HG02623 (cell line): ENCODE measurements at regions not wholly inside any gene's neighbourhood (a gene's known extent, or its start where the extent isn't known, plus 50 kb on each side); places are given as distances from the start of the nearest gene placed in this dataset.

Experiments used
- ATAC-seq: cut with Tn5 transposase; IDR thresholded peaks from one replicate; pipeline ENCODE4 v1.9.1; 2021; ENCODE audit warnings: moderate library complexity; ENCODE audit not compliant: unreplicated experiment

DNA sequence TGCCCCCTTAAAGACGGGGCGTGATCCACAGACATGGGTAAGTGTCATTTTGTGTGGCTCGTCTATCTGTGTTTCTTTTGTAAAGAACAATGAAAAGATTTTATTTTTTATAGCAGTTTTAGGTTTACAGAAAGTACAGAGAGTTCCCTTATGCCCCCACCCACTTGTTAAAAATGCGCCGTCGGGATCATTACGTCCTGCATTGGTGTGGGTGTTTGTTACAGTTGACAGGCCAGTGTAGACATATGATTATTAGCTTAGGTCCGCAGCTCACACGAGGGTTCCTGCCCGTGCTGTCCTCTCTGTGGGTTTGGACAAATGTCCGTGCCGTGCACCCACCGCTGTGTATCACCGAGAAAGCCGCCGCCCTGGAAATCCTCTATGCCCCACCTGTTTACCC lies 50.5 kb downstream of the RGS12 start:
- ATAC-seq = no peak

DNA sequence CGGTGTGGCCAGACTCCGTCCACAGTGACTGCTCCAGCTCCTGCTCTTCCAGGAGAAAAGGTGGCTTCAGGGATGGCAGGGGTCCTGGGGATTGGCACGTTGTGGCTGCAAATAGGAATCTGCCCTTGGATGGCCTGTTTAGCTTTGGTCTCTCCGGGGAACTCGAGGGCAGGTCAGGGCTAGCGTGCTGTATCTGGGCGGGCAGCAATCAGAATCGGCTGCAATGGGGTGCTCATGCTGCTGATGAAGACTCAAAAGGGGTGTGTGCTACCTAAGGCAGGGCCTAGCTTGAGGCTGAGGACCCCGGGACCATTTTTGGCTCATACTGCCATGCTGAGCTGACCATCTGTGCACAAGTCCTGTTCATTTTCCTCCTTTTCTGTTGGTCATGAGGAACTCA lies 51.3 kb downstream of the RGS12 start:
- no peak for ATAC-seq

DNA sequence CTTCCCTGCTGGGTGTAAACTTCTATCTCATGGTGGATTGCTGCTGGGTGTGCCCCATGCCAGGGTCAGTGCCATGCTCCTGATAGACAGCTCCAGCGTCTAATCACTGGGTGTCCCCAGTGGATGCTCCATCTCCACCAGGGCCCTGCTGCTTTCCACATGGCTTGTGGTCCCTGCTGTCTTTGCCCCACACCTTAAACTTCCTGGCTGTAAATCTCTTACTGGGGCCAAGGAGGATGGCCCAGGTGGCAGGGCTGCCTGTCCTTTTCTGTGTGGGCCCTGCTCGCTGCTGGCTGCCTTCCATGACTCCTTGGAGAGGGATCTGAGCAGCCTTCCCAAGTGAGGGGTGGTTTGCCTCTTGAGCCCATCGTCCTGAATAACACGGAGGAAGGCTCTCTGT lies 51.8 kb downstream of the RGS12 start:
- no peak for ATAC-seq

DNA sequence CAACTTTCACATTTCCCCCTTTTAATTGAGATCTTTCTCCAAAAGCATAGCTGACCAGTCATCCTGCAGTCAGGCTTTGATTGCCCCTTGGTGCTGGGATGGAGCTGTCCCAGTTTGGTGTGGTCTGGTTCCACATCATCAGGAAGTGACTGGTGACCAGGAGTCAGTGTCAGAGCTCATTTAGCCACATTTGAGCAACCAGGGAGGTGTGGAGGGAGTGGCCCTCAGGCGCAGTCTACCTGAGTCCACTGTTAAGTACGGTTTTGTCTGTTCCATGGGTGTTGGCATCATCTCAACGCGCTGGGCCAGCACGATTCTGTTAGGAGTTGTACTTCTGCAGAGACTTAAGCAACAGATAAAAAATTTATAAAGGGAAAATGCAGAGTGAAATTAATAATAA lies 52.6 kb downstream of the RGS12 start:
- no peak for ATAC-seq

DNA sequence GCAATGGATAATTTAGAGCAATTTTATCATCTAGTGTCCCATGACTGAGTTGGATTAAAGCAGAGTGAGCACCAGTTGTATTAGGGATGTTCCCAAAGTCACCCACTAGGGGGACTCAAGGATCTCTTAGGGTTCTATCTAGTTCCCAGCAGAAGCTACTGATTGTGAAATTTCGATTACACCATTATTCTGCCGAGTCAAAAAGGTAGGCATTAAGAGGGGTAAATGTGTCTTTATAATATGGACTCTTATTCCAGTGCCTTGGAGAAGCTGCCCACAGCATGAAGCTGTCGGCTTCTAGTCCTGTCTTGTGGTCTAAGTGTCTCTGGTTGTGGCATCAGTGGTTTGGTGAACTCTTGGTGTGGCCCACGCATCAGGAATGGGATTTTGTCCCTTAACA lies 53.3 kb downstream of the RGS12 start:
- peak; percentile 53 for ATAC-seq

DNA sequence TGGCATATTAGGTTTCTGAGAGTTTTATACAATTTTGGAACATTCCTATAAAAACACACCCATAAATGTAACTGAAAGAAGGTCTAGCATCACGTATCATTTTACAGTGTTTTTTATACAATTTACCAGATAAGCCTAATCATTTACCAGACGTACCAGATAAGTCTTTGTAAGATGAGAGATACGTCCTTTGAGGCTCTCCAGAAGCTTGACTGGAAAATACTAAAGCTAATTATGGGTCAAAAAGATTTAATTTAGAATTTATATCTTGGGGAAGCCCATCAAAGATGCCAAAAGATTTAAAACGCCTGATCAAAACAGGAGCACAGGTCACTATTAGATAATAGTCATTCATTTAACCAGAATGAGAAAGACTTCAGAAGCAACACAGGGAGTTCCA lies 55.0 kb downstream of the RGS12 start:
- no peak for ATAC-seq

DNA sequence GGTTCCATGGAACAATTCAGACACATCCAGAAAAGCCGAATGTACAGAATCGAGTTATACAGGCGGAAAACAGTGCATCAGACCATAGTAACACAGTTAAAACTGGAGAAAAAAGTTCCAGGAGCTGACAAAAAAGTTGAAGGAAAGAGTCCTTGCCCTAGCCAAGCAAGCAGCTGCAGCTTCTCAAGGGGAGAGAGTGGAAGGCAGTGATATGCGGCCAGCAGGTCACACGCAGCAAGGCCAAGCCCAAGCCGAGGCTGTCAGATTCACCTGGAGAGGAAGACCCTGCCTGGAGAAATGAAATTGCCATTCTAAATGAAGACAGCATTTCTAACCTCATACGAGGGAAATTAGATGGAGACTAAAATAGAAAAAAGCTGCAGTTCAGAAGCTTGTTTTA lies 55.8 kb downstream of the RGS12 start:
- ATAC-seq = no peak

DNA sequence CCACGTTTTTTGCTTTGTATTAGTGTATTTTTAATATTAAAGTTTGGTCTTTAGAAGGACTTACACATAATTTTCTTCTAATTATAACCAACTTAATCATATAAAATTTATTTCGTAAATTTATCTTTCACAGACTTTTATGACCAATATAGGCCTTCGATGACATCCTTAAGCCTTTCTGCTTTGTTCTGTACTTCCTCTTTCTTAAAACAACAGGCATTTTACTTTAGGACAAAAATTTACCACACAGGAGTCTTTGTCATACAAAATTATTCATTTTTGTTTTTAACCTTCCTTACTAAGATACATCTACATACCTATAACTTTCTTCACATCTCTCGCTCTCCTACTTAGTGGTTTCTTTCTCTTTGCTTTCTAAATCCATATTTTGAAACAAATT lies 56.3 kb downstream of the RGS12 start:
- ATAC-seq = no peak

DNA sequence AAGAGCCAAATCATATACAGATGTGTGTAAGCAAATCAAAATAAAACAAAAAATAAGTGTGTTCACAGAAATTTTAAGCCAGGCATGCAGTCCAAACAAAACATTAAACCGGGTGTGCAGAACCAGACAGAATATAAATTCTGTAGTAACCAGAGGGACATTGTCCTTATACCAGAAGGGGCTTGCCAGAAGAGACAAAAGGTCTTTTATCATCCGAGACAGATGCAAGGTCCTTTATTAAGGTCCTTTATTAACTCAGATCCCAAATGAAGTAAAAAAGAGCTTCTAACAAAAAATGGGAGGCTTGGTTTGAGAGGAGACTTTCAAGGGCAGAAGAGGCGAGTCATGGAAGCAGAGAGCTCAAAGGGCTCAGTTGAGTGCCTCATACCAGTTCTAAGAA lies 59.2 kb downstream of the RGS12 start:
- ATAC-seq = no peak

DNA sequence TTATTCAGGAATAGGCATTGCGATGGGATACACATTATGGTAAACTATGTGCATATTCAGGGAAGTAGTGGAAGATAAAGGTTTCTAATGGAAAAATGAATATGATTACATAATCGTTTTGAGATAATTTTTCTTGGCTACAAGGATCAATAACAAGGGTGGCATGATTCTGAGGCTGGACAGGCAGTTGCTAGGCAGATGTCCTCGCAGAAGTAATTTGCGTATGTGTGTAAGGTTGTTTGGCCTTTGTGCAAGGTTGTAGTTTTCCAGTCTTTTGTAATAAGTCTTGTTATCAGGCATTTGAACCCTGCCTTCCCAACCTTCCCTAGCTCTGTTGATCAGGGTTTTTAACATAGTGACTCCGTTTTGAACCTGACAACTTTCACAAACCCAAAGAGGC lies 59.7 kb downstream of the RGS12 start:
- no peak for ATAC-seq

DNA sequence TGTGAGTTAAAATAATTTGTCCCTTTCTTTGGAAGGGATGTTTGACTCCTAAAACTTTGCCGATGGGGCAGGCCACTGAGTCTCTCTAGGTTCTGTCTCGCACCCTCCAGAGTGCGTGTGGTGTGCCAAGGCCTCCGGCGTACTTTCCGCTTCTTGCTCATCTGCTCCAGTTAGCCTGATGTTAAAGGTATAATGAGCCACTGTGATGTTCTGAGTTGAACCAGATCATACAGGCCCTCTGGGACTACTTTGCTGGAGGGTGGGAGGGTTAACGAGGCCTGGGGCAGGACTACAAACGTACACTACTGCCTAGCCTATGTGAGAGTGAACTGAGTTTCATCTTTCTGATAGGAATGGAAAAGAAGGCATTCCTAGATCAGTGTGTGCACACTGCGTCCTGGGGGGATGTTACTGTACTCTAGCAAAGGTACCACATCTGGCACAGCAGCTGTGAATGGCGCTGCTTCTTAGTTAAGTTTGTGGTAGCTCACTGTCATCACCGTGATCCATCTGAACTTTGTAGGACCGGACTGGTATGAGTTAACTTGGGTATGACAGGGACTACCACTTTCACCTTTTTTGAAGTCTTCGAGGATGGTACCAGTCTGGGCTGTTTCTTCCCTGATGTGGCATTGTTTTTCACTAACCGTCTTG lies 60.2 kb downstream of the RGS12 start:
- no peak for ATAC-seq

DNA sequence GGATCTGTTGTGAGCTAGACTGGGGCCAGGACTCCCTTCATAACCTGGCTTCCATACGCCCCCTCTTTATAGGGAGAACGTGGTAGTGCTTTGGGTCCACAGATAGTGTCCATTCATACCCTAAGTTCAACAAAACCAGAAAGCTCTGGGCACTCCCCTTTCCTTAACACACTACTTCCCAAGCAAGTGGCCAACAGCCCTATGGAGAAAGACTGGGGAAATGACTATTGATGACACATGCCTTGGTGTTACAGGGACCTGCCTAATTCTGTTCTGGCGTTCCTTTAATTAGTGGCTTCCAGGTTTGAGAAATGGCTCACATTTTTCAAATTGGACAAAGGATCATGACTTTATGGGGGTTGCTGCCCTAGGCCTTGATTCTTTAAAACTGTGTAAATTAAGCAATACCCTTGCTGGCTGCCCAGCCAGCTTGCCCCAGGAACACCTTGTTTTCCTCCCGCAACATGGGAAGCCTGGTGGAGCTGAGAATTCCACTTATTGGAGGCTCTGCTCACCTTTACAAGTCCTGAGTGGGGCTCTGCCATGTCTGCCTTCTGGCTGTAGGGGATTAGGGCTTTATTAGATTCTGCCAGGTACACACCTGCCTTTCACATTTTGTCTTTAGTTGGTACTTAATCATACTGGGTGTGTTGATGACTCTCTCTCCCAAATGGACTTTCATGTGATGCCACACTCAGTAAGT lies 61.1 kb downstream of the RGS12 start:
- no peak for ATAC-seq

DNA sequence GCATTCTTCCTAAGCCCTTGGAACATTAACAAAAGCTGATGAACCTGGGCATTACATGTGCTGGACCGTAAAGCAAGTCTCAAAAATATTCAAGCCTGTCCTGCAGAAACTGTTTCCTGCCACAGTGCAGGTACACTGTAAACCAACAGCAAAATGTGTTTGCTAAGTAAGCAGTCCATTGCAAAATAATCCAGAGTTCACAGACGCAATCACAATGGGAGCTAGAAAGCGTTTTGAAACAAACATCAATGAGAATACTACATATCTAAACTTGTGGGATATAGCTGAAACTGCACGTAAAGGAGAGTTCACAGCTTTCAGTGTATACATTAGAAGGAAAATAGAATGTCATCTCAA lies 61.6 kb downstream of the RGS12 start:
- no peak for ATAC-seq

DNA sequence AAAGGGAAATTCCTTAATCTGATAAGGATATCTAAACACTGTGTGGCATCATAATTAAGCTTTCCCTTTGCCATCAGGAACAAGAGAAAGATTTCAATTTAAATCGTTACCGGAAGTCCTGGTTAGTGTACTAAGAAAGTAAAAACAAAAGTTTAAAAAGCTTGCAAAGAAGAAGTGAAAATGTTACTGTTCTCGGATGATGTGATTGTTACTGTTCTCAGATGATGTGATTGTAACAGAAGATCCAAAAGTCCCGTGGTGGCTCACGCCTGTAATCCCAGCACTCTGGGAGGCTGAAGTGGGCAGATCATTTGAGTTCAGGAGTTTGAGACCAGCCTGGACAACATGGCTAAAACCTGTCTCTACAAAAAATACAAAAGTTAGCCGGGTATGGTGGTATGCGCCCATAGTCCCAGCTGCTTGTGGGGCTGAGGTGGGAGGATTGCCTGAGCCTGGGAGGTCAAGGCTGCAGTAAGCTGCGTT lies 62.5 kb downstream of the RGS12 start:
- no peak for ATAC-seq

DNA sequence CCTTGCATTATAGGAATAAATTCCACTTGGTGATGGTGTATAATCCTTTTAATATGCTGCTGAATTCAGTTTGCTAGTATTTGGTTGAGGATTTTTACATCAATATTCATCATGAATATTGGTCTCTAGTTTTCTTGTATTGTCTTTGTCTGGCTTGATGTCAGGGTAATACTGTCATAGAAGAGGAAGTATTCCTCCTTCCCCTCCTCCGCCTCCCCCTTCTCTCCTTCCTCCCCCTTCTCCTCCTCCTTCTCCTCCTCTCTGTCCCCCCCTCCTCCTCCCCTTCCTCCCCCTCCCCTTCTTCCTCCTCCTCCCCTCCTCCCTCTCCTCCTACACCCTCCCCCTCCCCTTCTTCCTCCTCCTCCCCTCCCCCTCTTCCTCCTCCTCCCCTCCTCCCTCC lies 65.8 kb downstream of the RGS12 start:
- no peak for ATAC-seq

DNA sequence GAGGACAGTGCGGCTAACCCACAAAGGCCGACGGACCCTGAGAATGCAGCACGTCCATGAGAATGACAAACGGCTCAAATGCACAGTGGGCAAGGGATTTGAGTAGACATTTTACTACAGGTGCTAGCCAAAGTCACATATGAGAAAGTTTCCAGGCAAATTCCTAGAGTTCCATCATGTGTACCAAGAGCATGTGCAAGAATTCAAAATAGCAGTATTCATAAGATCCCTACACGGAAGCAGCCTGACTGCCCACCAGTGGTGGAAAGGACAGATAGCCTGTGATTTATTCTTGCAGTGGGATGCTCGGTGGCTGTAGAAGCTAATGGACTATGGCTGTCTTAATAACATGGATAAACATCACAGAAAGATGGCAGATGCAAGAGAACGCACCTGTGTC lies 68.0 kb downstream of the RGS12 start:
- no peak for ATAC-seq

DNA sequence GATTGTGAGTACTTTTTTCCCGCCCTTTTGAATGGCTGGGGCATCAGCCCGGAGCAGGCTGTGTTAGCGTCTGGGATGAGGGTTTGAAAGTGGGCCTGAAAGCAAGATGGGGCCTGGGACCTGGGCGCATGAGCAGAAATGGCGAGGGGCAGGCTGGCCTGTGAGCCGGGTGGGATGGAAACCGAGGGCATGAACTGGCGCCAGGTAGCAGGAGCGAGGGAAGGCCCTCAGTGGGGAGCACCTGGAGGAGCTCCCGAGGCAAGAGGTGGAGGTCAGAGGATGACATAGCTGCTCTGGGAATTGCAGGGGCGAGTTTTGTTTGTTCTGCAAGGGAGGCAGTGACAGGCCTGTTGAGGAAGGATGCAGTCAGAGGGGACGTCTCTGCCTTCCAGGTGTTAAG lies 68.6 kb downstream of the RGS12 start:
- ATAC-seq = no peak

DNA sequence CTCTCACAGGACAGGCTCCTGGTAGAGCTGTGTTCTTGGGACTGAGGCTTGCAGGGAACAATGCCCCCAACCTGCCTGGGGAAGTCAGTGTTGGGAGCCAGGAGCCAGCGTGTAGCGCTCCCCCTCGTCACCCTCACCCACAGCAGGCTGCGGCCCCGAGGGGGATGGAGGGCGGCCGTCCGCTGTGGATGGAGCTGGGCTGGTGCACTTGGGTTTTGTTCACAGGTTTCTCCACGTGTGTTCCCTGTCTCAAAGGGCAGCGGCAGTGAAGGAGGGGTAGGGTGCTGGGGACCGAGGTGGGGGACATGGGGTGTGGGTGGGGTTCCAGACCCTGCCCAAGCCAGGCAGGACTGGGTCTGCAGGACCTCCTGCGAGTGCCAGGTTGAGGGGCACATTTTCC lies 69.1 kb downstream of the RGS12 start:
- ATAC-seq = no peak

DNA sequence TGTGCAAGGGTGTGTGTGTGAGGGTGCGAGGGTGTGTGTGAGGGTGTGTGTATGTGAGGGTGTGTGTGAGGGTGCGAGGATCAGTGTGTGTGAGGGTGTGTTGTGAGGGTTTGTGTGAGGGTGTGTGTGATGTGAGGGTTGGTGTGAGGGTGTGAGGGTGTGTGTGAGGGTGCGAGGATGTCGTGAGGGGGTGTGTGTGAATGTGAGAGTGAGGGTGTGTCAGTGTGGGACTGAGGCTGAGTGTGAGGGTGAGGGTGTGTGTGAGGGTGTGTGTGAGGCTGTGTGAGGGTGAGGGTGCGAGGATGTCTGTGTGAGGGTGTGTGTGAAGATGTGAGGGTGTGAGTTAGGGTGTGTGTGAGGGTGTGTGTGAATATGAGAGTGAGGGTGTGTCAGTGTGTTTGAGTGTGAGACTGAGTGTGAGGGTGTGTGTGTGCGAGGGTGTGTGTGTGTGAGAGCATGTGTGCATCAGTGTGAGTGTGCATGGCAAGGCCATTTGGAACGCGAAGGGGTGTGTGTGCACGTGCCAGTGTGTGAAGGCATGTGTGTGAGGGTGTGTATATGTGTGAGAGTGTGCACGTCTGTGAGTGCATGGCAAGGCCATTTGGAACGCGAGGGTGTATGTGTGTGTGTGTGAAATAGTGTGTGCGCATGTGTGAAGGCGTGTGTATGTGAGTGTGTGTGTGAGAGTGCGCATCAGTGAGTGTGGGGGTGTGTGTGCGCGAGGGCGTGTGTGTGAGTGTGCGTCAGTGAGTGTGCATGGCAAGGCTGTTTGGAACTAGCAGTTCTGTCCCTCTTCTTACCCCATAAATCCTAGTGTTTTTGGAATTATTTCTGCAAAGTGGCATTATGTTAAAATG lies 69.8 kb downstream of the RGS12 start:
- ATAC-seq = no peak

DNA sequence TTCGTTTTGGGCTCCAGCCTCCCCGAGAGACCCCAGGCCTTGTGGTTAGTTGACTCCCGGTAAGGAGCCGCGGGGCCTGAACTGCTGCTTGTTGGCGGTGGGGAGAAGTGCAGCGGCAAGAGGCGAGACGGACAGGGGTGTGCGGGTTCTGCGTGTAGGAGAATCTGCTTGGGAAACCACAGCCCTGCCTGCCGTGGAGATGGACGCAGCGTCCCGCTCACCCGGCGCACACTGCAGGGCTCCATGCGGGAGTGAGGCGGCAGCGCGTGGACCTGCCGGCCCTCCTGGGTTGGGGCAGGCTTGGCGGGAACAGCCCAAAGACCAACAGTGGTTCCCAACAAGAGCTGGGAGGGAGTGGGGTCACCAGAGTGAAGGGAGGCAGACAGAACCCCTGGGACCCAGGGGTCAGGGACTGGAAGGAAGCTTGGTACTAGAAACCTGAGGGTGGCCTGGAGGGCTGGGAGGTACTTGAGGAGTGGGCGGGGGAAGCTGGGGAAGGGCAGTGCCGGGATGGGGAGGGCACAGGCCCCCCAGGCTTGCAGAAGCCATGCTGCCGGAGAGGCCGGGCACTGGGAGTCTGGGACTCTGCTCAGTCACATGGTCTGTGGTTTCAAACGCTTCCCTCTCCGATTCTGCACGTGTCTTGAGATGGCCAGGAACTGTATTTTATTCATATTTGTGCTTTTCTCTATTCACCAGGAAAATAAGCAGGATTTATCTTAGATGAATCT lies 70.8 kb downstream of the RGS12 start:
- ATAC-seq = no peak

DNA sequence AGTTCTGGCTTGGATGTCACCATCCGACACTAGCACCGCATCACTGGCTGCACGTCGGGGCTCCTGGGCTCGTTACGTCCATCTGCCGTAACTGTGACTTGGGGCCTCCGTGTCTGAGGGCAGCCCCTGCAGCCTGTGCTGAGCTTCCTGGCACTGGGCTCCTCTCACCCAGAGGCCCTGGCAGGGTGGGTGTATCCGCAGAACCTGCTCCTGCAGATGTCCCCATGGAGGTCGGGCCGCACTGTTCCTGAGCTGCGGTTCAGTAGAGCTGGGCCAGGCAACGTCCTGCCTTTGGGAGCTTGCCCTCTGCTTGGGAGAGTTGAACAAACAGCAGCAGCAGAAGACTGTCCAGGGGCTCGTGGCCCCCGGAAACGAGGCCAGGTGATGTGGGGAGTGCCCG lies 71.4 kb downstream of the RGS12 start:
- ATAC-seq = no peak
